Panc1 (cell line): ENCODE measurements at regions not wholly inside any gene's neighbourhood (a gene's known extent, or its start where the extent isn't known, plus 50 kb on each side); places are given as distances from the start of the nearest gene placed in this dataset.
"Not testable (repeated sequence)": the region's sequence is repeated elsewhere in the genome, so short reads cannot be mapped to it uniquely, and the experiment has no call there.

ENCODE experiments used
- ATAC-seq: fragments of 200-7000 bp; cut with Tn5 transposase; 2 replicates; pipeline ENCODE4 v1.9.1; 2020; ENCODE audit warnings: mild to moderate bottlenecking, moderate library complexity
- BruUV-seq: library from RNA; stranded (reverse); fragments of 400-500 nt; replicated peaks from 2 replicates; lab custom pipeline; 2021; lab: Mats Ljungman, UMichigan
- CTCF ChIA-PET: fragments of 300-600 bp; sonication (Branson Sonifier 250); formaldehyde crosslinking; loops from one replicate; lab custom pipeline; 2022; ENCODE audit warnings: antibody characterized with exemption; lab: Charles Lee
- POLR2A ChIA-PET: fragments of 300-600 bp; sonication (Branson Sonifier 250); formaldehyde crosslinking; loops from one replicate; lab custom pipeline; 2022; ENCODE audit warnings: antibody characterized with exemption; lab: Charles Lee
- DNase-seq: peaks from one replicate; pipeline ENCODE4 v3.0.0-alpha.2; 2010; ENCODE audit warnings: low read depth, low spot score
- H3K27ac ChIP-seq: 2 replicates; pipeline ENCODE4 v1.5.1; 2011; ENCODE audit warnings: mild to moderate bottlenecking, low read length, inconsistent platforms
- H3K27me3 ChIP-seq: fragments of 200-500 bp; sonication (Bioruptor generic); 2 replicates; pipeline ENCODE4 v1.6.0; 2014; ENCODE audit warnings: low read length, inconsistent platforms; ENCODE audit not compliant: control insufficient read depth, insufficient read depth
- H3K36me3 ChIP-seq: fragments of 200-500 bp; sonication (Bioruptor generic); 2 replicates; pipeline ENCODE4 v1.5.1; 2014; ENCODE audit warnings: inconsistent platforms, mild to moderate bottlenecking, low read length, moderate library complexity; ENCODE audit not compliant: control insufficient read depth, insufficient read depth
- H3K4me1 ChIP-seq: 2 replicates; pipeline ENCODE4 v1.5.1; 2011; ENCODE audit warnings: inconsistent platforms, mild to moderate bottlenecking, low read length, moderate library complexity; ENCODE audit not compliant: control insufficient read depth, insufficient read depth
- H3K4me3 ChIP-seq, 2 experiments: 2 replicates each; pipeline ENCODE4 v1.5.1; 2011 to 2012; ENCODE audit warnings: low read depth in 2 of 2, low read length in 2 of 2, mild to moderate bottlenecking in 2 of 2, inconsistent platforms in 1 of 2, moderate library complexity in 1 of 2
- H3K9me3 ChIP-seq: fragments of 200-500 bp; sonication (Bioruptor generic); 2 replicates; pipeline ENCODE4 v1.5.1; 2014; ENCODE audit warnings: low read depth, mild to moderate bottlenecking, inconsistent platforms, low read length, moderate library complexity; ENCODE audit not compliant: control insufficient read depth, insufficient read depth
- POLR2AphosphoS5 ChIP-seq: IDR thresholded peaks from 2 replicates; pipeline ENCODE4 v1.6.1; 2012; ENCODE audit warnings: mild to moderate bottlenecking, low read depth, low read length, moderate library complexity
- REST ChIP-seq, 2 experiments: IDR thresholded peaks; 2 replicates each; pipeline ENCODE4 v1.6.1; 2011 to 2012; ENCODE audit warnings: low read depth in 2 of 2, control low read depth in 1 of 2, low read length in 1 of 2, mild to moderate bottlenecking in 1 of 2, moderate library complexity in 1 of 2; ENCODE audit not compliant: insufficient read depth in 1 of 2
- SIN3A ChIP-seq: IDR thresholded peaks from 2 replicates; pipeline ENCODE4 v1.6.1; 2012; ENCODE audit warnings: low read depth, mild to moderate bottlenecking, low read length, moderate library complexity, borderline replicate concordance; ENCODE audit not compliant: insufficient read depth
- TCF7L2 ChIP-seq: IDR thresholded peaks from 2 replicates; pipeline ENCODE4 v1.6.1; 2011; ENCODE audit warnings: mild to moderate bottlenecking, low read depth, low read length, inconsistent platforms
- in situ Hi-C: cut with HindIII; loops from 2 replicates; pipeline ENCODE4 v1.10.0; 2016; ENCODE audit warnings: low sequenced_read_pairs, low pct_unique_long_range_greater_than_20kb
- intact Hi-C: fragments of 100-400 bp; cut with micrococcal nuclease; formaldehyde crosslinking; loops from one replicate; pipeline ENCODE4 v1.10.0; 2022; ENCODE audit not compliant: unreplicated experiment
- TF ChIP-seq, protein P1 (sequence below): fragments of 450-650 bp; IDR thresholded peaks from 2 replicates; pipeline ENCODE4 v1.5.1; 2017; ENCODE audit warnings: mild to moderate bottlenecking

DNA sequence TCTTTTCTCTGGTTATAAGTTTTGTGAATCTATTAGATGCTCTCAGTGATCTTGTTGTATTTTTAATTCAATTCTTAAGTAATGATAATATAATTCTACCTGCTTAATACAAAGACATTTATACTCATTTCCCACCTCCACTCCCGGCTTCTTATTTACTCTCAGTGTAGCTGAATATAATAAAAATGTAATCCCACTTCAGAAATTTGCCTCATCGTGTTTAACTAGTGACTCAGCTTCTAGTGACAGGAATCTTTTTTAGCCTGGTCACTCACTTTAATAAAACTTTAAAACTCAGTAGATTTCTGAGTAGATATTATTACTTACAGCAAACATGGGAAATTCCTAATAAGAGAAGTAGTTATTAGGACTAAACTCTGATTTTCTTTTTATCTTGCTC, 1506.2 kb upstream of the LRRTM3 start:
- BruUV-seq: no TSS peak
- no peak for ATAC-seq
- DNase-seq: no peak
- H3K27me3 ChIP-seq: no peaks in the 10 kb centered on the region
- no peak overlapping the region for H3K4me3 ChIP-seq
- intact Hi-C loops: no loop called here
- CTCF ChIA-PET: no interaction called here
- H3K36me3 ChIP-seq: no peaks in the 10 kb centered on the region
- POLR2A ChIA-PET: no interaction called here
- H3K9me3 ChIP-seq: no peaks in the 10 kb centered on the region
- in situ Hi-C loops: no loop called here
- no peak overlapping the region for H3K27ac ChIP-seq
- no peaks in the 10 kb centered on the region for H3K4me1 ChIP-seq
- TF ChIP-seq SIN3A: no peak
- no peak for TF ChIP-seq REST (IDR thresholded peaks at IDR 0.05; ENCODE audit: insufficient read depth in 1 of 2, low read depth in 2 of 2, low read length in 1 of 2)
- no peak for TF ChIP-seq TCF7L2
- TF ChIP-seq, protein P1, sequence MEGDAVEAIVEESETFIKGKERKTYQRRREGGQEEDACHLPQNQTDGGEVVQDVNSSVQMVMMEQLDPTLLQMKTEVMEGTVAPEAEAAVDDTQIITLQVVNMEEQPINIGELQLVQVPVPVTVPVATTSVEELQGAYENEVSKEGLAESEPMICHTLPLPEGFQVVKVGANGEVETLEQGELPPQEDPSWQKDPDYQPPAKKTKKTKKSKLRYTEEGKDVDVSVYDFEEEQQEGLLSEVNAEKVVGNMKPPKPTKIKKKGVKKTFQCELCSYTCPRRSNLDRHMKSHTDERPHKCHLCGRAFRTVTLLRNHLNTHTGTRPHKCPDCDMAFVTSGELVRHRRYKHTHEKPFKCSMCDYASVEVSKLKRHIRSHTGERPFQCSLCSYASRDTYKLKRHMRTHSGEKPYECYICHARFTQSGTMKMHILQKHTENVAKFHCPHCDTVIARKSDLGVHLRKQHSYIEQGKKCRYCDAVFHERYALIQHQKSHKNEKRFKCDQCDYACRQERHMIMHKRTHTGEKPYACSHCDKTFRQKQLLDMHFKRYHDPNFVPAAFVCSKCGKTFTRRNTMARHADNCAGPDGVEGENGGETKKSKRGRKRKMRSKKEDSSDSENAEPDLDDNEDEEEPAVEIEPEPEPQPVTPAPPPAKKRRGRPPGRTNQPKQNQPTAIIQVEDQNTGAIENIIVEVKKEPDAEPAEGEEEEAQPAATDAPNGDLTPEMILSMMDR: no peak
- no peak for TF ChIP-seq POLR2AphosphoS5

DNA sequence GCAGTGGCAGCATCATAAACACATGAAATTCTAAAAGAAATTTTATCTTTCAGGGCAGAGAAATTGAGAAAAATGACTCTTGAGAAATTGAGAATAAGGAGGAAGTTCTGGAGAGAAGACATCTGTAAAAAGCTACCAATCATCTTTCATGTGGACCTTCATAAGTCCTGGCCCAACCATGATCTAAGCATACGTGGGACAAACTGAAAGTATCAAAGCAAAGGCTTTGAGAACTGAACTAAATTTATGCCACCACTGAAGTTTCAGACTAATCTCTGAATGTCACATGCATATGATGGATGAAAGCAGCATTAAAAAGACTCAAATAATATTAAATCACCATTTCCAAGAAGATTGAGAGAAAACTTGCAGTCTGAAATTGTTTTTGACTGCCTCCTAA, 1502.8 kb upstream of the LRRTM3 start:
- H3K4me1 ChIP-seq: no peaks in the 10 kb centered on the region
- no peak overlapping the region for H3K27ac ChIP-seq
- intact Hi-C loops: no loop called here
- in situ Hi-C loops: no loop called here
- ChIA-PET CTCF (no interaction called here), POLR2A (no interaction called here)
- H3K36me3 ChIP-seq: no peaks in the 10 kb centered on the region
- no TSS peak for BruUV-seq
- TF ChIP-seq REST (IDR thresholded peaks at IDR 0.05; ENCODE audit: insufficient read depth in 1 of 2, low read depth in 2 of 2, low read length in 1 of 2): no peak
- no peak for ATAC-seq
- H3K27me3 ChIP-seq: no peaks in the 10 kb centered on the region
- no peaks in the 10 kb centered on the region for H3K9me3 ChIP-seq
- no peak for DNase-seq
- H3K4me3 ChIP-seq: no peak overlapping the region

DNA sequence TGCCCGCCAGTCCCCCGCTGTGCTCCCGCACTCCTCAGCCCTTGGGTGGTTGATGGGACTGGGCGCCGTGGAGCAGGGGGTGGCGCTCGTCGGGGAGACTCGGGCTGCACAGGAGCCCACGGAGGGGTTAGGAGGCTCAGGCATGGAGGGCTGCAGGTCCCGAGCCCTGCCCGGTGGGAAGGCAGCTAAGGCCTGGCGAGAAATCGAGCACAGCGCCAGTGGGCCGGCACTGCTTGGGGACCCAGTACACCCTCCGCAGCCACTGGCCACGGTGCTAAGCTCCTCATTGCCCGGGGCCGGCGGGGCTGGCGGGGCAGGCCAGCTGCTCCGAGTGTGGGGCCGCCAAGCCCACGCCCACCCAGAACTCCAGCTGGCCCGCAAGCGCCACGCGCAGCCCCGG, 1496.5 kb upstream of the LRRTM3 start:
- H3K27me3 ChIP-seq, H3K9me3 ChIP-seq, CTCF ChIA-PET, H3K36me3 ChIP-seq, H3K27ac ChIP-seq, intact Hi-C loops, in situ Hi-C loops, DNase-seq, BruUV-seq, ATAC-seq, H3K4me1 ChIP-seq, H3K4me3 ChIP-seq, POLR2A ChIA-PET: not testable (repeated sequence)
